KMS-11 (cell line): ENCODE measurements at regions not wholly inside any gene's neighbourhood (a gene's known extent, or its start where the extent isn't known, plus 50 kb on each side); places are given as distances from the start of the nearest gene placed in this dataset.

ENCODE experiments used
- H2AFZ ChIP-seq: fragments of 200-600 bp; sonication (generic); 2 replicates; pipeline ENCODE4 v1.6.1; 2016; ENCODE audit warnings: antibody characterized with exemption, mixed run types, low read depth
- H3K27ac ChIP-seq: fragments of 200-600 bp; sonication (generic); 2 replicates; pipeline ENCODE4 v1.6.1; 2016; ENCODE audit warnings: mild to moderate bottlenecking, mixed run types
- H3K27me3 ChIP-seq: fragments of 200-600 bp; sonication (generic); 2 replicates; pipeline ENCODE4 v1.6.1; 2017; ENCODE audit warnings: mild to moderate bottlenecking, low read depth, mixed run types, moderate library complexity; ENCODE audit not compliant: insufficient read depth
- H3K36me3 ChIP-seq: fragments of 200-600 bp; sonication (generic); 2 replicates; pipeline ENCODE4 v1.6.1; 2017; ENCODE audit warnings: mild to moderate bottlenecking, mixed run types; ENCODE audit not compliant: insufficient read depth
- H3K4me1 ChIP-seq: fragments of 200-600 bp; sonication (generic); 2 replicates; pipeline ENCODE4 v1.6.1; 2016; ENCODE audit warnings: mild to moderate bottlenecking, low read depth, mixed run types; ENCODE audit not compliant: poor library complexity, severe bottlenecking
- H3K4me2 ChIP-seq: fragments of 200-600 bp; sonication (generic); 2 replicates; pipeline ENCODE4 v1.7.0; 2016; ENCODE audit warnings: mild to moderate bottlenecking, mixed run types
- H3K4me3 ChIP-seq: fragments of 200-600 bp; sonication (generic); IDR thresholded peaks from 2 replicates; pipeline ENCODE4 v1.6.1; 2017; ENCODE audit warnings: low read depth, low read length, mixed read lengths; ENCODE audit not compliant: insufficient read depth
- H3K79me2 ChIP-seq: fragments of 200-600 bp; sonication (generic); 2 replicates; pipeline ENCODE4 v1.6.1; 2016; ENCODE audit warnings: low read depth, mixed run types; ENCODE audit not compliant: insufficient read depth
- H3K9ac ChIP-seq: fragments of 200-600 bp; sonication (generic); 2 replicates; pipeline ENCODE4 v1.6.1; 2016; ENCODE audit warnings: mild to moderate bottlenecking, mixed run types
- H4K20me1 ChIP-seq: fragments of 200-600 bp; sonication (generic); 2 replicates; pipeline ENCODE4 v1.6.1; 2016; ENCODE audit warnings: mild to moderate bottlenecking, mixed run types; ENCODE audit not compliant: insufficient read depth
- CTCF ChIP-seq: fragments of 200-600 bp; sonication (generic); conservative IDR thresholded peaks from 2 replicates; pipeline ENCODE4 v1.6.1; 2017; ENCODE audit warnings: low read depth, mild to moderate bottlenecking, antibody characterized with exemption, low read length, moderate library complexity, mixed read lengths

DNA sequence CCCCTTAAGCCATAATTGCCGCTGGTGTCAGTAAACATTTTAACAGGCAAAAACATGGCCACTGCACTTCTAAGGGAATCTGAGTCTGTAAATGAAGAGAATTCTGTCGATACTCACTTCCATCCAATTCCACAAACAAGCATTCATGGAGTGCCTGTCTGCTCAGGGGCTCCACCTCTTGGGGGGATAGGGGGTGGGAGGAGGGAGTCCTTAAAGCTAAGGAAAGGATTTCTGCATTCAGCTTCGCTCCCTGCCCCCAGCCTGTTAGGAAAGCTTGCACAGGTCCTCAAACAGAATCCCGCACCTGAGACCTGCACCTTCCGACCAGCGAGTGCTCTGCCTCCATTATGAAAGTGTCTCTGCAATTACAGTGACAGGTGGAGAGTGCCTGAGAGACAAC lies 130.2 kb upstream of the KIT start:
- TF ChIP-seq CTCF, result no peak
- H3K4me1 ChIP-seq, result no peaks in the 10 kb centered on the region
- H3K27ac ChIP-seq, result no peak overlapping the region
- H3K79me2 ChIP-seq, result no peaks in the 10 kb centered on the region
- H3K4me3 ChIP-seq, result no peak overlapping the region
- no peak overlapping the region for H3K9ac ChIP-seq
- no peak overlapping the region for H3K4me2 ChIP-seq
- no peaks in the 10 kb centered on the region for H3K27me3 ChIP-seq
- H3K36me3 ChIP-seq, result no peaks in the 10 kb centered on the region
- no peak overlapping the region for H2AFZ ChIP-seq
- H4K20me1 ChIP-seq, result no peaks in the 10 kb centered on the region

GRCh38 chr4:54539500-54540029 lies 118.2 kb upstream of the KIT start:
- Histone ChIP-seq H3K4me3 (no peak overlapping the region), H2AFZ (no peak overlapping the region), H3K4me1 (no peaks in the 10 kb centered on the region), H3K27ac (no peak overlapping the region), H3K4me2 (no peak overlapping the region), H3K9ac (no peak overlapping the region), H4K20me1 (no peaks in the 10 kb centered on the region), H3K36me3 (no peaks in the 10 kb centered on the region), H3K79me2 (no peaks in the 10 kb centered on the region), H3K27me3 (no peaks in the 10 kb centered on the region)
- TF ChIP-seq CTCF, result no peak

DNA sequence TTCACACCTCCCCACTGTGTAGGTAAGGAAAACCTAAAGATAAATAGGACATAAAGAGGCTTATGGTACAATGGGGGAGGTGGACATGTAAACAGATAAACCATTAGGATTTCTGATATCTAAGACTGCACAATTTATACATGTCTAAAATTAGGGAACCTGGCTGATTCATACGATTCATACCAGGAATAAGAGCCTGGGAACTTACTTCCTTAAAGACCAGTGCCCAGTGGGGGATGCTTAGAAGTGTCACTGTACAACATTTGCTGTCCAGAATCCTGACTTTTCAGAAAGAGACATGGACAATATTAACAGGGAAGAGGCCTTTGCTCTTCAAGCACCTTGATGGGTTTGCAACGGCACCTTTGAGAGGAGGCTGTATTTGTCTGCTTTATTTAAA lies 116.8 kb upstream of the KIT start:
- Histone ChIP-seq H2AFZ (no peak overlapping the region), H3K27me3 (no peaks in the 10 kb centered on the region), H3K4me1 (no peaks in the 10 kb centered on the region), H3K4me3 (no peak overlapping the region), H3K4me2 (no peak overlapping the region), H3K79me2 (no peaks in the 10 kb centered on the region), H3K27ac (no peak overlapping the region), H3K9ac (no peak overlapping the region), H4K20me1 (no peaks in the 10 kb centered on the region), H3K36me3 (no peaks in the 10 kb centered on the region)
- no peak for TF ChIP-seq CTCF

DNA sequence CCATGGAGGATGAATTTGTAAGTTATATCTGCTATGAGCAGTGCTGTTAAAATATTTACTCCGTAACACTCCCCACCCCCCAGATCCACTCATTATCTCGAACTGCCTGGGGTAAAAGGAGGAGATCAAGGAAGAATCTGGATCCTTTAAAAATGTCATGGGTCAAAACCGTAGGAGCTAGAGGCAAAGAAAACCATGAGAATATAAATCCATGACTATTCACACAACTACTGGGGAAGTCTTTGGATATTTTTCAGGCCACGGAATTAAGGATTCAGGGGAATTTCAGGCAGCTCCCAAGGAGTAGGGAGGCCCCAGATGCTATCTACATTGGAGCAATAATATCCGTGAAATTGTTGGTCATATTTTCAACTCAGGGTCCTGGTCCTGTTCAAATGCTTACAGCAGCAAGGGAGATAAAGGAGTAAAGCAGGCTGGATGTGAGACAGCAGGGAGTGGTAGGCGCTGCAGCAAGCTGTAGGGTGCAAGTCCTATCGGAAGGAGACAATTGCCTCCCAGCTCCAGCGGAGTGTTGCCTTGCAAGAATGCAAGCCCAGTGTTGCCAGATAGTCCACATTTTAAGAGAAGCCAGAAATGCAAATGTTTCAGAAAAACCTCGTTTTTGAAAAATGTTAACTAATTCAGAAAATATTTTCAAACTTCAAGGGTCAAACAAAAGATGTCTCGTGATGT lies 116.2 kb upstream of the KIT start:
- H2AFZ ChIP-seq, result no peak overlapping the region
- H3K9ac ChIP-seq, result no peak overlapping the region
- no peaks in the 10 kb centered on the region for H3K36me3 ChIP-seq
- H4K20me1 ChIP-seq, result no peaks in the 10 kb centered on the region
- H3K27ac ChIP-seq, result no peak overlapping the region
- H3K4me1 ChIP-seq, result no peaks in the 10 kb centered on the region
- H3K4me3 ChIP-seq, result no peak overlapping the region
- no peaks in the 10 kb centered on the region for H3K79me2 ChIP-seq
- TF ChIP-seq CTCF, result no peak
- no peaks in the 10 kb centered on the region for H3K27me3 ChIP-seq
- no peak overlapping the region for H3K4me2 ChIP-seq
